ENCODE measurements at regions not wholly inside any gene's neighbourhood (a gene's known extent, or its start where the extent isn't known, plus 50 kb on each side); places are given as distances from the start of the nearest gene placed in this dataset.

GRCh38 chr1:239913141-239913585 is 178.5 kb upstream of the FMN2 start:
- Histone ChIP-seq H2BK5ac (ENCODE audit: low read depth, low read length, poor library complexity, severe bottlenecking) (no peak overlapping the region), H3K4me3 (ENCODE audit: insufficient read depth, low read depth, low read length) (no peak overlapping the region), H3K23ac (ENCODE audit: low read depth, low read length) (no peak overlapping the region), H3K79me1 (ENCODE audit: low read depth in 1 of 2, low read length in 2 of 2) (no peaks in the 10 kb centered on the region), H4K8ac (ENCODE audit: low read depth in 2 of 2, low read length in 2 of 2) (no peak overlapping the region), H3K4me1 (ENCODE audit: control insufficient read depth, insufficient read depth, low read length) (no peaks in the 10 kb centered on the region; the same call in 1 of the 2 replicates), H3K14ac (replicated peaks; ENCODE audit: low read depth, low read length) (no peak overlapping the region), H2BK15ac (ENCODE audit: low read depth, low read length) (no peak overlapping the region), H3K18ac (ENCODE audit: low read depth, low read length) (no peak overlapping the region), H3K4me2 (ENCODE audit: low read depth, low read length) (no peak overlapping the region), H3K9me1 (ENCODE audit: insufficient read depth, low read length) (no peaks in the 10 kb centered on the region), H3K27ac (ENCODE audit: insufficient read depth, low read length) (no peak overlapping the region), H2AFZ (replicated peaks; ENCODE audit: low read length, poor library complexity) (no peak overlapping the region), H3K56ac (ENCODE audit: extremely low read depth, insufficient read depth, low read length) (no peak overlapping the region), H4K20me1 (ENCODE audit: insufficient read depth, low read length) (no peaks in the 10 kb centered on the region), H4K5ac (ENCODE audit: low read depth, low read length) (no peak overlapping the region), H4K91ac (ENCODE audit: insufficient read depth, low read depth, low read length) (no peak overlapping the region), H3K9me3 (ENCODE audit: control insufficient read depth, insufficient read depth, low read length) (no peaks in the 10 kb centered on the region; the same call in 1 of the 2 replicates), H2AK9ac (replicated peaks; ENCODE audit: low read depth, low read length, poor library complexity) (no peak overlapping the region), H2BK20ac (ENCODE audit: low read depth, low read length) (no peak overlapping the region), H3K36me3 (ENCODE audit: control insufficient read depth, insufficient read depth, low read length) (no peaks in the 10 kb centered on the region), H3K27me3 (ENCODE audit: control insufficient read depth, insufficient read depth, low read length) (no peaks in the 10 kb centered on the region), H2BK120ac (ENCODE audit: low read depth, low read length) (no peak overlapping the region), H2AK5ac (ENCODE audit: low read depth, low read length) (no peak overlapping the region), H3K4ac (ENCODE audit: low read depth, low read length) (no peak overlapping the region), H3K9ac (ENCODE audit: low read depth, low read length) (no peak overlapping the region)
- TF ChIP-seq BHLHE40 (IDR thresholded peaks at IDR 0.05; ENCODE audit: low read depth, low read length) (no peak), MAZ (IDR thresholded peaks at IDR 0.05; ENCODE audit: borderline replicate concordance, low read depth, low read length) (no peak), NFE2L2 (IDR thresholded peaks at IDR 0.05; ENCODE audit: low read depth, low read length) (no peak), MAFK (IDR thresholded peaks at IDR 0.05; ENCODE audit: low read depth, low read length) (no peak), CHD1 (IDR thresholded peaks at IDR 0.05; ENCODE audit: low read depth, low read length) (no peak), FOS (IDR thresholded peaks at IDR 0.05; ENCODE audit: low read depth, low read length) (no peak), CTCF (conservative IDR thresholded peaks at IDR 0.05; ENCODE audit: low read depth, low read length) (no peak), RFX5 (IDR thresholded peaks at IDR 0.05; ENCODE audit: low read depth, low read length) (no peak), RCOR1 (IDR thresholded peaks at IDR 0.05; ENCODE audit: insufficient replicate concordance, low read length) (no peak), SMC3 (IDR thresholded peaks at IDR 0.05; ENCODE audit: low read depth, low read length) (no peak), RAD21 (IDR thresholded peaks at IDR 0.05; ENCODE audit: low read length) (no peak)
- TF ChIP-seq, protein P1, sequence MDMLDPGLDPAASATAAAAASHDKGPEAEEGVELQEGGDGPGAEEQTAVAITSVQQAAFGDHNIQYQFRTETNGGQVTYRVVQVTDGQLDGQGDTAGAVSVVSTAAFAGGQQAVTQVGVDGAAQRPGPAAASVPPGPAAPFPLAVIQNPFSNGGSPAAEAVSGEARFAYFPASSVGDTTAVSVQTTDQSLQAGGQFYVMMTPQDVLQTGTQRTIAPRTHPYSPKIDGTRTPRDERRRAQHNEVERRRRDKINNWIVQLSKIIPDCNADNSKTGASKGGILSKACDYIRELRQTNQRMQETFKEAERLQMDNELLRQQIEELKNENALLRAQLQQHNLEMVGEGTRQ (IDR thresholded peaks at IDR 0.05; ENCODE audit: low read depth, low read length) = no peak
- no peak for DNase-seq
- dilution Hi-C loops (cut with HindIII; ENCODE audit: low sequenced_read_pairs, unreplicated experiment) (no loop called here), in situ Hi-C loops (cut with MboI; ENCODE audit: low sequenced_read_pairs) (no loop called here), intact Hi-C loops (cut with micrococcal nuclease) (no loop called here)
- no peak for ATAC-seq (ENCODE audit: low read depth)
- CTCF ChIA-PET = no interaction called here
- no TSS peak for BruUV-seq (replicated peaks)
- POLR2A ChIA-PET (ENCODE audit: unreplicated experiment) = no interaction called here
- WGBS, 2 experiments (ENCODE audit: extremely low coverage in 2 of 2, insufficient read length in 1 of 2) = no CpG with 5 or more reads among the region's 4 CpGs

All from IMR-90 (cell line).